Activated naive CD8-positive, alpha-beta T cell treated with anti-CD3 and anti-CD28 coated beads, Interleukin-2, amount 10 ng/mL, durations not matched to agents 7 days and 5 days (primary cell): ENCODE measurements at regions not wholly inside any gene's neighbourhood (a gene's known extent, or its start where the extent isn't known, plus 50 kb on each side); places are given as distances from the start of the nearest gene placed in this dataset.
A peak's percentile ranks its signal among the peaks of the same experiment; 100 is the strongest.

Experiments used
- ATAC-seq: fragments of 150-1000 bp; cut with Tn5 transposase; one replicate; pipeline ENCODE4 v1.10.0; 2021; ENCODE audit warnings: low read depth, moderate library complexity
- POLR2A ChIA-PET: fragments of 350-600 bp; sonication (Branson Sonifier 250); formaldehyde crosslinking; loops from one replicate; lab custom pipeline; 2021; ENCODE audit warnings: antibody characterized with exemption; lab: Charles Lee
- DNase-seq: peaks from one replicate; pipeline ENCODE4 v3.0.0; 2021
- H3K27ac Mint-ChIP-seq: one replicate; pipeline ENCODE4 v1.8.0; 2022; ENCODE audit warnings: mild to moderate bottlenecking, mixed read lengths
- H3K27me3 Mint-ChIP-seq: one replicate; pipeline ENCODE4 v1.8.0; 2022; ENCODE audit warnings: mild to moderate bottlenecking, moderate library complexity, mixed read lengths
- H3K36me3 Mint-ChIP-seq: one replicate; pipeline ENCODE4 v1.8.0; 2021; ENCODE audit warnings: mild to moderate bottlenecking, mixed read lengths
- H3K4me1 Mint-ChIP-seq: one replicate; pipeline ENCODE4 v1.8.0; 2021; ENCODE audit warnings: mixed read lengths
- H3K4me3 Mint-ChIP-seq: one replicate; pipeline ENCODE4 v1.8.0; 2022; ENCODE audit warnings: mild to moderate bottlenecking, moderate library complexity, mixed read lengths
- H3K9me3 Mint-ChIP-seq: one replicate; pipeline ENCODE4 v1.8.0; 2021; ENCODE audit warnings: mixed read lengths

DNA sequence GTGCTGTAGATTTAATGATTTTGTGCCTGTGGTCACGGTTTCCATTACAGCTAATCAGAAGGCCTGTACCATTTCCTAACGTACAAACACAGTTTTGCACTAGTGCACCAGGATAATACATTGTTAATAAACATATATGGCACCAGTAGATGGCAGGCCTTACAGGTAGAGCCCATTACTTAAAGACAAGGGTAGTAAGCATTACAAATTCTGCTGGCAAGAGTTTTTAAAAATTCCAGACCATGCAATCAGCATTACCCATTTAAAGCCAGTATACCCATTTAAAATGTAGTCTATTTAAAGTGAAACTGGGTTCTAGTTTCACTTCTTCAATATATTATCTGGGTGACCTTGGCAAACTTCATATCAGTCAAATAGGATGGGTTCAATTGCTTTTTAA lies 224.2 kb downstream of the NUP35 start:
- no peaks in the 10 kb centered on the region for H3K9me3 Mint-ChIP-seq
- no peaks in the 10 kb centered on the region for H3K36me3 Mint-ChIP-seq
- no peak overlapping the region for H3K27ac Mint-ChIP-seq
- peaks cover 3% of the 10 kb centered on the region for H3K27me3 Mint-ChIP-seq
- POLR2A ChIA-PET = no interaction called here
- no peaks in the 10 kb centered on the region for H3K4me1 Mint-ChIP-seq
- DNase-seq = no peak
- H3K4me3 Mint-ChIP-seq = no peak overlapping the region
- no peak for ATAC-seq

DNA sequence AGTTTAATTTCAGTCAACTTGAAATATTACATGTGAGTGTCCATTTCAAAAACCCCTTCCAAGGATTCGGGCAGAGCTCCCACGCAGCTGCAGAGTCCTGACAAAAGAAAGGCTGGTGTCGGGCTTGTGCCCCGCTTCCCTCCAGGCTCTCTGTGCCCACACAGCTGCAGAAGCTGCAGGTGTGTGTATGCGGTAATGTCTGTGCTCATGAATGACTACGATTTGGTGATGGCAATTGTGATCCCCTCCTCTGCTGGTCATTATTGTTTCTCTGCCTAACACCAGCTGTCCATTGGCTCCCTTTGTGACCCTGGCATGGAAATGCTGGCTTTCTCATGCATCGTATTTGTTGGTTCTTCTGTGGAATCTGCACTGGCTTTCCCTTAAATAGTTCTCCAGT lies 224.8 kb downstream of the NUP35 start:
- no peaks in the 10 kb centered on the region for H3K36me3 Mint-ChIP-seq
- H3K4me1 Mint-ChIP-seq = no peaks in the 10 kb centered on the region
- H3K9me3 Mint-ChIP-seq = no peaks in the 10 kb centered on the region
- H3K4me3 Mint-ChIP-seq = no peak overlapping the region
- no peak overlapping the region for H3K27ac Mint-ChIP-seq
- peaks cover 3% of the 10 kb centered on the region for H3K27me3 Mint-ChIP-seq
- DNase-seq (no peak), ATAC-seq (no peak)
- POLR2A ChIA-PET = no interaction called here

- Mint-ChIP-seq H3K4me3 (no peak overlapping the region), H3K4me1 (no peaks in the 10 kb centered on the region), H3K27ac (no peak overlapping the region), H3K36me3 (no peaks in the 10 kb centered on the region), H3K9me3 (no peaks in the 10 kb centered on the region), H3K27me3 (no peaks in the 10 kb centered on the region)
- ATAC-seq (no peak), DNase-seq (no peak)
- POLR2A ChIA-PET = no interaction called here
Measured at GRCh38 chr2:183359867-183360266, 235.6 kb downstream of the NUP35 start.

- Mint-ChIP-seq H3K4me3 (no peak overlapping the region), H3K9me3 (peaks cover 4% of the 10 kb centered on the region), H3K36me3 (no peaks in the 10 kb centered on the region), H3K27me3 (no peaks in the 10 kb centered on the region), H3K27ac (no peak overlapping the region), H3K4me1 (no peaks in the 10 kb centered on the region)
- ATAC-seq = no peak
- DNase-seq = no peak
- POLR2A ChIA-PET = no interaction called here
Measured at GRCh38 chr2:183371545-183371944, 247.3 kb downstream of the NUP35 start.

DNA sequence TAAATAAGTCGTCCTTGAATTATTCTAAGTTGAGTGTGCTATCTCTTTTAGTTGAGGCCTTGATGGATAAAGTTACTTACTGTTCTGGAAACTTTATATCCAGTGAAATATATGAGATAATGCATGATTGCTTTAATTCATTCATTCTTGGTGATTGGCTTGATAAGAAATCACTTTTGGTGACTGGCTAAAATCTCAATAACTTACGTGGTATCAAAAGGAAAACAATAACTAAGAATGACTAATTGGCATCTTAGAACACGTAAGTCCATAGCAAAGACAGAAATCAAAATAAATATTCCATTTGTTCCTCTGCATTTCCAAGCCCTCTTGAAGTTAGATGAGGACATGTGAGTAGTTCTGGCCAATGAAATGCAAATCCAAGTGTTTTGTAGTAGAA lies 251.6 kb downstream of the NUP35 start:
- ATAC-seq (no peak), DNase-seq (no peak)
- no peak overlapping the region for H3K27ac Mint-ChIP-seq
- no peaks in the 10 kb centered on the region for H3K4me1 Mint-ChIP-seq
- H3K36me3 Mint-ChIP-seq = no peaks in the 10 kb centered on the region
- H3K27me3 Mint-ChIP-seq = no peaks in the 10 kb centered on the region
- H3K9me3 Mint-ChIP-seq = peaks cover 2% of the 10 kb centered on the region
- H3K4me3 Mint-ChIP-seq = no peak overlapping the region
- POLR2A ChIA-PET = no interaction called here

DNA sequence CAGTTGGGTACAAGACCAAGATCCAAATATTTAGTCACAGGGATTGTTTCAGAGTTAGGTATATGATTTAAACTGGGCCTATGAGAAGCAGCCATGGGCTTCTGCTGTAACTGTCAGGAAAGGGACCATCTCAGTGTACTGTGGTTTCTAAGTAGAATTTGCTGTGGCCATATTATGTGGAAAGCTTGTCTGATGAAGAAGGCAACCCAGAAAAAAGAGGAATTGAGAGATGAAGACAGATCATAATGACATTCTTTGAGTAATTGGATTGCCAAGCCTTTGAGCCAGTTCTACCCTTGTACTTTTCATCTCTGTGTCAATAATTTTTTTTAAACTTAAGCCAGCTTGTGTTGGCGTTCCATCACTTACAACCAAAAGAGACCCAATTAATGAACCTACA lies 259.6 kb downstream of the NUP35 start:
- Mint-ChIP-seq H3K4me1 (no peaks in the 10 kb centered on the region), H3K27ac (no peak overlapping the region), H3K27me3 (no peaks in the 10 kb centered on the region), H3K9me3 (peaks cover 10% of the 10 kb centered on the region), H3K36me3 (no peaks in the 10 kb centered on the region), H3K4me3 (no peak overlapping the region)
- DNase-seq = no peak
- POLR2A ChIA-PET = no interaction called here
- no peak for ATAC-seq

- no peak overlapping the region for H3K4me3 Mint-ChIP-seq
- H3K36me3 Mint-ChIP-seq = no peaks in the 10 kb centered on the region
- ATAC-seq (no peak), DNase-seq (no peak)
- peaks cover 21% of the 10 kb centered on the region for H3K9me3 Mint-ChIP-seq
- H3K27ac Mint-ChIP-seq = no peak overlapping the region
- no peaks in the 10 kb centered on the region for H3K4me1 Mint-ChIP-seq
- no peaks in the 10 kb centered on the region for H3K27me3 Mint-ChIP-seq
- POLR2A ChIA-PET = no interaction called here
Measured at GRCh38 chr2:183389546-183390080, 265.4 kb downstream of the NUP35 start.

DNA sequence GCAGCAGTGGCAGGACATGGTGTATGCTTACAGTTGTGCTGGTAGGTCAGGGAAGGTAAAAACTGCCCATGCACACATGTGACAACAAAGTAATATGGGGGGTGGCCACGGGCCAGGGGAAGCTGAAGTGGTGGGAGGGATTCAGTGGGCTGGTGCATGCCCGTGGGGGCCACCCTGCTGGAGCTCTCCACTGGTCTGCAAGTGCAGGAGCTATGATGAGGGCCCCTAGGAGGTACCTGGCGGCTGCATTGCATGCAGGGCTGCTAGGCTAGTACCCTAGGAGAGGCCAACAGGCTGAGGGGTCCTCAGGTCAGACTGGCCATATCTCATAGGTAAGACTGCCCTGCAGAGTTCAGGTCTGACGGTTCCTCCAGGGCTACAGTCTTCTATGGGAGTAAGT lies 265.9 kb downstream of the NUP35 start:
- Mint-ChIP-seq H3K36me3 (no peaks in the 10 kb centered on the region), H3K4me3 (no peak overlapping the region), H3K9me3 (peaks cover 21% of the 10 kb centered on the region), H3K27me3 (no peaks in the 10 kb centered on the region), H3K4me1 (no peaks in the 10 kb centered on the region), H3K27ac (no peak overlapping the region)
- no peak for ATAC-seq
- DNase-seq = peak; percentile 21
- POLR2A ChIA-PET = no interaction called here

GRCh38 chr2:183404392-183404791 lies 280.1 kb downstream of the NUP35 start:
- POLR2A ChIA-PET = no interaction called here
- Mint-ChIP-seq H3K9me3 (peaks cover 7% of the 10 kb centered on the region), H3K27me3 (no peaks in the 10 kb centered on the region), H3K27ac (no peak overlapping the region), H3K4me3 (no peak overlapping the region), H3K36me3 (no peaks in the 10 kb centered on the region), H3K4me1 (no peaks in the 10 kb centered on the region)
- DNase-seq = no peak
- no peak for ATAC-seq

GRCh38 chr2:183408562-183408961 lies 284.3 kb downstream of the NUP35 start:
- H3K4me1 Mint-ChIP-seq = no peaks in the 10 kb centered on the region
- DNase-seq (no peak), ATAC-seq (no peak)
- no peaks in the 10 kb centered on the region for H3K36me3 Mint-ChIP-seq
- POLR2A ChIA-PET = no interaction called here
- H3K27ac Mint-ChIP-seq = no peak overlapping the region
- H3K4me3 Mint-ChIP-seq = no peak overlapping the region
- H3K27me3 Mint-ChIP-seq = no peaks in the 10 kb centered on the region
- peaks cover 7% of the 10 kb centered on the region for H3K9me3 Mint-ChIP-seq

GRCh38 chr2:183409662-183410061 lies 285.4 kb downstream of the NUP35 start:
- DNase-seq = no peak
- no peak for ATAC-seq
- H3K27ac Mint-ChIP-seq = no peak overlapping the region
- peaks cover 2% of the 10 kb centered on the region for H3K9me3 Mint-ChIP-seq
- H3K4me1 Mint-ChIP-seq = no peaks in the 10 kb centered on the region
- H3K27me3 Mint-ChIP-seq = no peaks in the 10 kb centered on the region
- H3K4me3 Mint-ChIP-seq = no peak overlapping the region
- H3K36me3 Mint-ChIP-seq = no peaks in the 10 kb centered on the region
- POLR2A ChIA-PET = no interaction called here

DNA sequence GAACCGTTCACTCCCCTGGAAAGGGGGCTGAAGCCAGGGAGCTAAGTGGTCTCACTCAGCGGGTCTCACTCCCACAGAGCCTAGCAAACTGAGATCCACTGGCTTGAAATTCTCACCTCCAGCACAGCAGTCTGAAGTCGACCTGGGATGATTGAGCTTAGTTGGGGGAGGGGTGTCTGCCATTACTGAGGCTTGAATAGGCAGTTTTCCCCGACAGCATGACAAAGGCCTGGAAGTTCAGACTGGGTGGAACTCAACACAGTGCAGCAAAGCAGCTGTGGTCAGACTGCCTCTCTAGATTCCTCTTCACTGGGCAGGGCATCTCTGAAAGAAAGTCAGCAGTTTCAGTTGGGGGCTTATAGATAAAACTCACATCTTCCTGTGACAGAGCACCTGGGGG lies 292.5 kb downstream of the NUP35 start:
- H3K4me3 Mint-ChIP-seq = no peak overlapping the region
- no peaks in the 10 kb centered on the region for H3K36me3 Mint-ChIP-seq
- H3K9me3 Mint-ChIP-seq = peaks cover 11% of the 10 kb centered on the region
- H3K4me1 Mint-ChIP-seq = no peaks in the 10 kb centered on the region
- no peak overlapping the region for H3K27ac Mint-ChIP-seq
- no peak for ATAC-seq
- DNase-seq = no peak
- no peaks in the 10 kb centered on the region for H3K27me3 Mint-ChIP-seq
- POLR2A ChIA-PET = no interaction called here

- Mint-ChIP-seq H3K9me3 (peaks cover 5% of the 10 kb centered on the region), H3K4me1 (no peaks in the 10 kb centered on the region), H3K4me3 (no peak overlapping the region), H3K27ac (no peak overlapping the region), H3K36me3 (no peaks in the 10 kb centered on the region), H3K27me3 (no peaks in the 10 kb centered on the region)
- POLR2A ChIA-PET = no interaction called here
- no peak for DNase-seq
- no peak for ATAC-seq
Measured at GRCh38 chr2:183426825-183427224, 302.6 kb downstream of the NUP35 start.

- Mint-ChIP-seq H3K4me3 (no peak overlapping the region), H3K27me3 (no peaks in the 10 kb centered on the region), H3K9me3 (peaks cover 2% of the 10 kb centered on the region), H3K27ac (no peak overlapping the region), H3K36me3 (no peaks in the 10 kb centered on the region), H3K4me1 (no peaks in the 10 kb centered on the region)
- POLR2A ChIA-PET = no interaction called here
- DNase-seq (no peak), ATAC-seq (no peak)
Measured at GRCh38 chr2:183427558-183427957, 303.3 kb downstream of the NUP35 start.

- POLR2A ChIA-PET = no interaction called here
- no peaks in the 10 kb centered on the region for H3K36me3 Mint-ChIP-seq
- no peak for DNase-seq
- H3K27ac Mint-ChIP-seq = no peak overlapping the region
- peaks cover 2% of the 10 kb centered on the region for H3K9me3 Mint-ChIP-seq
- H3K27me3 Mint-ChIP-seq = no peaks in the 10 kb centered on the region
- ATAC-seq = no peak
- H3K4me1 Mint-ChIP-seq = no peaks in the 10 kb centered on the region
- H3K4me3 Mint-ChIP-seq = no peak overlapping the region
Measured at GRCh38 chr2:183428881-183429280, 304.6 kb downstream of the NUP35 start.
